ENCODE measurements at regions not wholly inside any gene's neighbourhood (a gene's known extent, or its start where the extent isn't known, plus 50 kb on each side); places are given as distances from the start of the nearest gene placed in this dataset.

DNA sequence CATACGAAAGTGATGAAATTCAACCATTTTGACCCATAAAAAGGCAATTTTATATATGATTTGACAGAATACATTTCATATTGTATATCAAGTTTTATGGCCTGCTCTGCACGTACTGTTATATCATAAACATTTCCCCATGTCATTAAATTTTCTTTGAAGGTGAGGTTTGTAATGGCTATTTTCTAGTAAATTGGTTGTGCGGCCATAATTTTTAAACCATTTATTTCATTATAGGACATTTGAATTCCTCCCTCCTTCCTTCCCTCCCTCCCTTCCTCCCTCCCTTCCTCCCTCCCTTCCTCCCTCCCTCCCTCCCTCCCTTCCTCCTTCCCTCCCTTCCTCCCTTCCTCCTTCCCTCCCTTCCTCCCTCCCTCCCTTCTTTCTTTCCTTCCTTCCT lies 87.4 kb upstream of the AGBL1 start:
- TF ChIP-seq, protein P1, sequence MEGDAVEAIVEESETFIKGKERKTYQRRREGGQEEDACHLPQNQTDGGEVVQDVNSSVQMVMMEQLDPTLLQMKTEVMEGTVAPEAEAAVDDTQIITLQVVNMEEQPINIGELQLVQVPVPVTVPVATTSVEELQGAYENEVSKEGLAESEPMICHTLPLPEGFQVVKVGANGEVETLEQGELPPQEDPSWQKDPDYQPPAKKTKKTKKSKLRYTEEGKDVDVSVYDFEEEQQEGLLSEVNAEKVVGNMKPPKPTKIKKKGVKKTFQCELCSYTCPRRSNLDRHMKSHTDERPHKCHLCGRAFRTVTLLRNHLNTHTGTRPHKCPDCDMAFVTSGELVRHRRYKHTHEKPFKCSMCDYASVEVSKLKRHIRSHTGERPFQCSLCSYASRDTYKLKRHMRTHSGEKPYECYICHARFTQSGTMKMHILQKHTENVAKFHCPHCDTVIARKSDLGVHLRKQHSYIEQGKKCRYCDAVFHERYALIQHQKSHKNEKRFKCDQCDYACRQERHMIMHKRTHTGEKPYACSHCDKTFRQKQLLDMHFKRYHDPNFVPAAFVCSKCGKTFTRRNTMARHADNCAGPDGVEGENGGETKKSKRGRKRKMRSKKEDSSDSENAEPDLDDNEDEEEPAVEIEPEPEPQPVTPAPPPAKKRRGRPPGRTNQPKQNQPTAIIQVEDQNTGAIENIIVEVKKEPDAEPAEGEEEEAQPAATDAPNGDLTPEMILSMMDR (IDR thresholded peaks at IDR 0.05) = no peak
- no peak for TF ChIP-seq POLR2A (IDR thresholded peaks at IDR 0.05)
